HG03354 (cell line): ENCODE measurements at regions not wholly inside any gene's neighbourhood (a gene's known extent, or its start where the extent isn't known, plus 50 kb on each side); places are given as distances from the start of the nearest gene placed in this dataset.
A peak's percentile ranks its signal among the peaks of the same experiment; 100 is the strongest.
"Not testable (repeated sequence)": the region's sequence is repeated elsewhere in the genome, so short reads cannot be mapped to it uniquely, and the experiment has no call there.

Experiments used
- ATAC-seq: cut with Tn5 transposase; IDR thresholded peaks from one replicate; pipeline ENCODE4 v1.9.1; 2021; ENCODE audit warnings: mild to moderate bottlenecking; ENCODE audit not compliant: unreplicated experiment, poor library complexity, severe bottlenecking

DNA sequence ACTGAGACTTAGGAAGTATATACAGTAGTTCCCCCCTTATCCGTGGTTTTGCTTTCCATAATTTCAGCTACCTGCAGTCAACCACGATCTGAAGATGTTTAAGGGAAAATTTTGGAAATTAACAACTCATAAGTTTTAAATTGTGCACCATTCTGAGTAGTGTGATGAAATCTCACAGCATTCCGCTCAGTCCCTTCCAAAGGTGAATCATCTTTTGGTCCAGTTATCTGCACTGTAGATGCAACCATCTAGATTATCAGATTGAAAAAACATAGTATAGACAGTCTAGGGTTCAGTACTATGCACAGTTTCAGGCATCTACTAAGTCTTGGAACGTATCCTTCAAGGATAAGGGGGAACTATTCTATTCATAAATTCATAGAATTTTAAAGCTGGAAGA lies 109.0 kb downstream of the ANXA3 start:
- ATAC-seq, result no peak

DNA sequence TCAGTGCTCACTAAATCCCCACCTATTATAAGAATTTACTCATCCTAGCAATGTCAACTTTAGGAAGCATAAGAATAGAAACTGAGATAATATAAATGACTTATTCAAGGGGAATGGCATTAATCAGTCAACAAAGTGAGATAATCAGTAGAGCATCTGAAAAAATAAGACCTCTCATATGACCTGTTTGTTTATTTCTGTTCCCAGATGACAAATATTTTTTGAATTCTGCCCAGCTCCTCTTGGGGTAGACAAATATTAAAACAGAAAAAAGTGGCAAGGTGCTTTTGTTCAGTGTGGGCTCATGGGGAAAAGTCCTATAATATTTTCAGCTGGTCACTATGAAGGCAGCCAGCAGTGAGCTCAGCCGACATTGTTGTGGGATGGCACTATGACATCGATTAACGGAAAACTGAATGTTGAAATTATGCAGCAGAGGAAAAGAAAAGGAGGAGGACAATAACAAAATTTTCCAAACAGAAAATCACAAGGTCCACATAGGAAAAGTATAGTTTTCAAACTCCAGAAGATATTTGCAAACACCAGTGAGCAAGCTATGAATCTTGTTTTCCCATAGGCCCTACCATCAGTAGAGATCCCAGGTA lies 109.6 kb downstream of the ANXA3 start:
- ATAC-seq, result no peak

DNA sequence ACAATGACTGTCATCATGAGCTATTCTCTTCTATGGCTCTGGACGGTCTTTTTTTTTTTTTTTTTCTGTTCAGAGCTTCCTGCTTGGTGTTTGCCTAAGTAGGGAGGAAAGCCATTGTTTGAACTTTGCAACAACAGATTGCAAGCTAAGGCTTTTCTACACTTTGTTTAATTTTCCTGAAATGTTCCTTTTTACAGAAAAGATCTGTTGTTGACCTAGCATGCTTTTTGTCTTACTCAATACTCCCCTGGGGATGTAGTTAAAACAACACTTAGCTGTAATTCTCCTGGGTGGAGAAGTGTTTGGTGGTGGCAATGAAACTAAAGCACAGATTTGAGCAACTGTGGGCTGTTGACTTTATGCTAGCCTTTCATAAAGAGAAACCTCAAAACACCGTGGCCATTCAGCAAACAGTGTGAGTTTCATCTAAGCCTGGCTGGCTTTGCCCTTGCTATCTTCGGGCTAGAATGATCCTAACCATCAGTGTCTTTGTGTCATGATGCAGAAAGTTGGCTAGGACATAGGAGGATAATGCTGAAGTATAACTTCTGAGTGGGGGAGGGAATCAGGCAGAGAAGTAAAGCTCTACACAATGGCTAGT lies 110.5 kb downstream of the ANXA3 start:
- peak; percentile 82 for ATAC-seq

DNA sequence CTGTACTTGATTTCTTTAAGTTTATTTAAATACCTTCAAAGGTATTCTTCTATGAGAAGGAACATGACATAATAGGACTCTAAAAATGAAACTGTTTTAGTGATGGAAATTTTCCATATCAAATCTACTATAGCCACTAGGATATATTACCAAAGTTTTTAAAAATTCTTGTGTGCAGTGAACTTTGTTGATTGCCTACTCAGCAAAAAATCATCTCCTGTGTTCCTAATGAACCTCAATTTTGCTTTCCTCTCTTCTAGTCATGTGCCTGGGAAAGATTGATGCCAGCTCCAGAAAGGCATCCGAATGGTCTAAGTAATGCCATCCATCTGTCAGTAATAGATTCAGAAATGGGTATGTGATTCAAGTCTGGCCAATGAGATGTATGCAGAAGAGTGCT lies 111.1 kb downstream of the ANXA3 start:
- no peak for ATAC-seq

DNA sequence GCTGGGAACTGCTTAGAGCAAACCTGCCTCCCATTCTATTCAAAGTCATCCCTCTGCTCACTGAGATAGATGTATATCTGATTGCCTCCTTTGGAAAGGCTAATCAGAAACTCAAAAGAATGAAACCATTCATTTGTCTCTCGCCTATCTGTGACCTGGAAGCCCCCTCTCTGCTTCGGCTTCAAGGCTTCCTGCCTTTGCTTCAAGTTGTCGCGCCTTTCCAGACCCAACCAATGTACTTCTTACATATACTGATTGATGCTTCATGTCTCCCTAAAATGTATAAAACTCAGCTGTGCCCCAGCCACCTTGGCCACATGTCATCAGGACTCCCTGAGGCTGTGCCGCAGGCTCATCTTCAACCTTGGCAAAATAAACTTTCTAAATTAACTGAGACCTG lies 111.9 kb upstream of the BMP2K start:
- not testable (repeated sequence) for ATAC-seq

DNA sequence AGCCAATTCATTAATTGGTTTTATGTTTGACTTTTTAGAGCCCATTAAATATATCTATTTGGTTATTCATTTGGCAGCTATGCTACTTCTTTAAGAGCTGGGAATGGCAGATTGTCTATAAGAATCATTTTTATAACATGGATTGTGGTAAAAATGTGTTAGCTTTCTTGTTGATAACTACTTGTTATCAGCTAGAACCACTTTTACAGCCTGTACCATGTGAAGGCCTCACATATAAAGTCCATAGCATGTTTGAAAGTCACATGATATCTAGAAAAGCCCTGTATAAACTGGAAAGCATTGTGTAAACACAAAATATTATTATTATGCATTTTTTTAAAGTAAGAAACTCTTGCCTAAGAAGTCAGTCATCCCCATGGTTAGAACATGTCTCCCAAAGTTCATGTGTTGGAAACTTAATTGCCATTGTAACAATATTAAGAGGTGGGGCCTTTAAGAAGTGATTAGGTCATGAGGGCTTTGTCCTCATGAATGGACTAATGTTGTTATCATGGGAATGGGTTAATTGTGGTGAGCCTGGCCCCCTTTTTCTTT lies 110.9 kb upstream of the BMP2K start:
- no peak for ATAC-seq

DNA sequence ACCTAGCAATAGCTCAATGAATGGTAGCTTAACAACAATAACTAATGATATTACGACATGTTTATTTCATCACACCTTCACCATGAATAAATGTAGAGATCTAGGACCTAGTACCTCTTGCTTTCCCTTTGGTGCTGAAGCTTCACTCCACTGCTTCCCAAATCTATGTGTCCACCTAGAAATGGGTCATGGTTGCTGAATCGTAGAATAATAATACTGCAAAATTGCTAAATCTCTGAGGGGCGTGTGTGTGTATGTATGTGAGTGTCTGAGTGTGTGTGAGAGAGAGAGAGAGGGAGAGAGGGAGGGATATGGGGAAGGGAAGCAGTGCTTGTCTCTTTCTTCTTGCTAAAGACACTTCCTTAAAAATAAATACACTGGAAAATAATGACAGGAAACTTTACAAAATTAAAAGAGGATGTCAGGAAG lies 109.3 kb upstream of the BMP2K start:
- no peak for ATAC-seq

DNA sequence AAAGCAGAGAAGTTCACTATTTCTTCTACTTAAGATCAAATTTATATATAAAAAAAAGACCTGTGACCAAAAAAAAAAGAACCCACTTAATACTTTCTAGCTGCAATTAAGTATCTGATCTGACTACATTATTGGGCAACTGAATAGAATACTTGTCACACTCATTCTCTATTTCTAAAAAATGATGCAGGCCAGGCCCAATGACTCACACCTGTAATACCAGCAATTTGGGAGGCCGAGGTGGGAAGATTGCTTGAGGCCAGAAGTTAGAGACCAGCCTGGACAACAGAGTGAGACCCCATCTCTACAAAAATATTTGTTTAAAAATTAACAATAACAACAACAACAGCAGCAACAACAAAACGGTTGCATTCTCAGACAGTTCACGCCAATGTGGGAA lies 108.8 kb upstream of the BMP2K start:
- ATAC-seq, result peak; percentile 21

DNA sequence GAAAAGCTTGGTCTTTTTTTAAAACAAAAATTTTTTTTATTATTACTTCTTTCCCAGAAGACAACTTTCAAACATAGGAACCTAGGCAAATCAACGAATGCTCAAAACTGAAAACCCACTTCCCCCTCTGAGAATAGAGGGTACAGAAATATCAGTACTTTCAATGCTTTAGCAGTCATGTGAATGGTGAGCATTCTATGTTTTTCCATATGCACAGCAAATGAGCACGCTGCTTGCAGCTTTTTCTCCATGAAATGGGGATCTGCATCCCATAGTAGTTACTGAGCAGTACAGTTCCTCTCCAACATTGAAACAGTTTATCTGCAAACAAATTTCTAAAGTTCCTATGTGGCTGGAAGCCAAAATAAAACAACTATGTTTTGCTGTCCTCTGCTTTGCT lies 108.4 kb upstream of the BMP2K start:
- ATAC-seq, result peak; percentile 84

DNA sequence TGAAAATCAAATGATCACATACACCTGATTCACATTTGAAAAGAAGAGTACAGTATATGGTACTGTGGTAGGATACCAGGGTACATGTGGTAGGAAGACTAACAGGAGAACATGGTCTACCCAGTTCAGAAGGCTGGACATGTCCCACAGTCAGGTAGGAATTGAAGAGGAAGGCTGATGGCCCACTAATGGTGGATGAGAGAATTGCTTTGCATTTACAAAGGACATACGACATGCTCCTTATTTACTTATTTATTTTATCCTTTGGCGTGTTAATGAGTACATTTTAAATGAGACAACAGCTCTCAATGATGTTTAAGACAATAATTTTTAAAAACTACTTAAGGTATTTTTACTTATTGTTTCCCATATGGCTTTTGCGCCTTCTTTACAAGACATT lies 106.7 kb upstream of the BMP2K start:
- ATAC-seq, result no peak

DNA sequence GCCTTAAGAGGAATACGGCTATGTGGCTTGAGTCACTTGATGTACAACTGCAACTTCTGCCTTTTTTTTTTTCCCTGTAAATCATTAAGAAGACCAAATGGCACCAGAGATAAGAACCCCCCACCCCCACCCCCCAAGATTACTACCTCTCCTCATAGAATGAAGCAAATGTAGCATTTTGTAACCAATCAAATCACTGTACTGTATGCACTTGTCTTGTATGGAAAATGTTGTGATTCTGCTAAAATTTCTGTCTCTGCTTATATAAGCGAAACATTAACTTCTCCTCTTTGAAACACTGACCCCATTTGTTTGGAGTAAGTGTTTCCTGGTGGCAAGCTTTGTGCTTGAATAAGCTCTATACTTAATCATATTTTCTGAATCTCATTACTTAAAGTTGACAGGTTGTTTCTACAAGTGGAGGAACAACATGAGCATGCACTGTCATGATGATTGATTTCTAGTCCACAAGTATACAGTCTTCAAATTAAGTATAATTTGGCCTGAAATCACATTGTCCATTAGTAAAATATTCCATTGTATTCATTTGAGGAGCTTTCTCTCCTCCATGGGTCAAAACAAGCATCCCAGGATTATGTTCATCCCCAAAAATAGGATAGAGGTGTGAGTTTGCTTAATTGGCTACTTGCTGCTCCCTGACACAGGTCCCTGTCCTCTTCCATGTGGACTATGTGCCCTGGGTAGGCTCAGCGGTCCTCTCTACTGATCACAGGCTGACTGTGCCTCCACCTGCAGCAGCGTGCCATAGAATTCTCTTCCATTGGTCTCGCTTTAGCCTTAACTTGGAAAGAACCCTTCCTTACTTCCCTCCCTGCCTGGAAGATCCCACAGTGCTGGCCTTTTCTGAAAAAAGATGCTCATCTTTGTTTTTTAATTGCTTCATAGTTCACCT lies 104.0 kb upstream of the BMP2K start:
- no peak for ATAC-seq

DNA sequence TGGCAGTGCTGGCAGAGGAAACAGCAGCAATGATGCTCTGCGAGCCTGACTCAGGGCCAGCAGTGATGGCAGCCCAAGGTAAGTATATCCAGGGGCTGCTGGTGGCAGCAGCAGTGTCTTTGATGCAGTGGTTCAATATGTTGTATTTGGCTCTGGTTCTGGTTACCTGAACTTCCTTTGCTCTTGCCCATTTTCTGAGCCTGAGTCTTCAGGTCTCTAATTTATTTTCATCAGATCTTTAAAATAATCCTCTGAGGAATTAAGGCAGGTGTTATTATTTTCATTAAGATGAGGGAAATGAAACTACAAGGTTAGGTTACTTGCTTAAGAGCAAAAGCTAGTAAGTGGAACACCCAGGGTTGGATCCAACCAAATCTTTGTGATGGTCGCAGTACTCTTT lies 102.8 kb upstream of the BMP2K start:
- no peak for ATAC-seq

DNA sequence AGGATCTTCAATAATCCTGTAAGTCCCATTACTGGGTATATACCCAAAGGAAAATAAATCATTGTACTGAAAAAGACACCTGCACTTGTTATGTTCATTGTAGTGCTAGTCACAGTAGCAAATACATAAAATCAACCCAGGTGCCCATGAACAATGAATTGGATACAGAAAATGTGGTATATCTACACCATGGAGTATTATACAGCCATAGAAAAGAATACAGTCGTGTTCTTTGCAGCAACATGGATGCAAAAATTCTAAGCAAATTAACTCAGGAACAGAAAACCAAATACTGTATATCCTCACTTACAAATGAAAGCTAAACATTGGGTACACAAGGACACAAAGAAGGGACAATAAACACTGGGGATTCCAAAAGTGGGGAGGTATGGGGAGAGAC lies 100.8 kb upstream of the BMP2K start:
- no peak for ATAC-seq

DNA sequence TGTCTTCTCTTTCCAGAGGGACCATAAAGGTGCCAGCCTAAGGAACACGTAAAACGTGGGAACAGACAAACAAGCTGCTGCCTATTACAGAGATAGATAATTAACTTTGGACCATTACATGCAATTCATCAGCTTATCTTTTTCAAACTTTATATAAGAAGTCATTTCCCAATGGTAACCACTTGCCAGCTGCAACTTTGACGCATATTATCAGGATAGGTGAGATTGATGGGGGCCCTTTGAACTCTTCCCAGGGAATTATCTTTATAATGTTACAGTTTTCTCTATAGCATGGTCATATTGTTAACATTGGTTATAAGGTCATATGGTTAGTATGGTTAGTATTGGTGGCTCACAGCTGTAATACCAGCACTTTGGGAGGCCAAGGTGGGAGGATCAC lies 94.1 kb upstream of the BMP2K start:
- ATAC-seq, result no peak

DNA sequence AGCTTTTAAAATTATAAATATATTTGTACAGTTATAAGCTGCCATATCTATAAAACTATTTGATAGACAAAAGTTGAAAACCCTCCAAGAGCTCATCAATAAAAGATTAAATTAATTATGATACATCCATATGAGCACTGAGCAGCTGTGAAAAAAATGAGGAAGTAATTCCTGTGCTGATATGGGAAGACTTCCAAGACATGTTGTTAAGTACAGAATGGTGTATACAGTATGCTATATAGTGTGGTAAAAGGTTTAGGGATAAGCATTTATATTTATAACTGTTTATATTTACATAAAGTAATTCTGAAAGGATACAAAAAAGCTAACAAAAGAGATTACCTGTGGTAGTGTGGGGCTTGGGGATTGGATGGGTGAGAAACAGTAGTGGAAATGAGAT lies 92.8 kb upstream of the BMP2K start:
- ATAC-seq, result no peak

DNA sequence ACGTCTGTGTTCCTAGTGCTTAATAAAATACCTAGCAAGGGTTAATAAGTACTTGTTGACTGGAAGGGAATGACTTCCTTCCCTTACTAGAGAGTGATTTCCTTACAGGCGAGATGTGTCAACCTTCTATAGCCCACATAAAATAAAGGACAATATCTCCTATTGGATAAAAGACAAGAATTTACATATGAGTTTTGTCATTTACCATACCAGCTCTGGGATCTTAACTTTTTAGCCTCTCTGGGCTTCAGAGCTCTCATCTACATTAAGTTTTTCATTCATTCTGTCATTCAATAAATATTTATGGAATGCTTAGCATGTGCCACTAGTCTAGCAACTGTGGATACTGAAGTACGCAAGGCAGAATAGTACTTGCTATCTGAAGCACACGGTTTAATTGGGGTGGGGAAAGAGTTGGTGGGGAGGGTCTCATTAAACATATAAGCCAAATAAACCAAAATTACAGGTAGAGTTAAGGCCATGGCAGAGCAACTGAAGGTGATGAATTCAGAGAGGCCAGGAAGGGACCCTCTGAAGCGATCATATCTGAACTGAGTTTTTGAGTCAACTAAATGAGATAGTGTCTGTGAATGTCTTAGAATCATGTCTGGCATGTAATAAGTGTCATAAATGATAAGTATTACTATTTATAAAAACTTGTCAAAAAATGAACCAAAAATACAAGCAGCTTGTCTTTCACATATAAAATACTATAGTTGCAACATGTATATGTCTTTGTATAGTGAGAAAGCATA lies 91.6 kb upstream of the BMP2K start:
- ATAC-seq, result no peak

DNA sequence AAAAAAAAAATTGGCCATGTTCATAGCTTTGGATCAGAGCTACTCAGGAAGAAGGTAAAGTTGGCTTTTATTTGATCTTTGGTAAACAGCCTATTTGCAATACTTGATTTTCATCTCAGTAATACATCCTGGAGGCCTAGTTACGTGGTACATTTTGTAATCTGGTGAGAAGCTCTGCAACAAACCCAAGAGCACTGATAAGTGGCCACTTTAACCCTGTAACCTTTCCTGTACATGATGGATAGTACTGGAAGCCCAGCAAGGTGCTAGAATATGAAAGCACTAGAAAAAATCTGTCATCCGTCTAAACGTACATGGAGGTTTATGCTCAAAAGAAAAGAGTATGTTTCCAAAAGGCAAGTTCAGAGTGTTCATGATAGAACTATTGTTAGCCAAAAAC lies 88.3 kb upstream of the BMP2K start:
- no peak for ATAC-seq

DNA sequence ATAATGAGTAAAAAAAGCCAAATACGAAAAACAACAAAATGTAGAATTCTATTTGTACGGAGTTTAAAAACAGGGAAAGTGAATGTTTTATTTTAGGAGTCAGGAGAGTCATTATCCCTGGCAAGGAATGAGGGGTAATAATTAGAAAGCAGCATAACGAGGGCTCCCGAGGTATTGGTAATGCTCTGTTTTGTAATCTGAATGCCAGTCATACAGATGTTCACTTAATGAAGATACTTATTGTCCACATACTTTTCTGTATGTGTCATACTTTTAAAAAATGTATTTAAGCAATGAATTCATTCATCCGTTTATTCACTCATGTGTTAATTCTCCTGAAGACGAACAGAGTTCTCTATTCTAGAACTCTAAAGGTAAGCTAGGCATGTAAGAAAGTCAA lies 87.8 kb upstream of the BMP2K start:
- no peak for ATAC-seq

DNA sequence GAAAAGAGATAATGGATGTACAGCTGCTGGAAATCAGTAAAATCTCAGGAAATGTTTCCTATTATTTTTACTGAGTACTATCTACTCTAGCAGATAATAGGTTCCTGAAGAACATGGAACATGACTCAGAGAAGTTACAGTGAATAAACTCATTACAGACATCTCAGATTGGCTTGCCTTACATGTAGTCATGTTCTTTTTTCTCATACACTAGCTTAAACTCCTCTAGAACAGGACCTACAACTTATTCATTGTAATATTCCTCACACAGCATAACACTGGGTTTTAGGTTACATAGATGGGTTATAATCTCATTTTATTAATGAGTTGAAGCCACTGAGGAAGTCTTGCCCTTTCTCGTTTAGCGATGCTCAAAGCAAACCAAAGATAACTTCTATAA lies 86.9 kb upstream of the BMP2K start:
- no peak for ATAC-seq

DNA sequence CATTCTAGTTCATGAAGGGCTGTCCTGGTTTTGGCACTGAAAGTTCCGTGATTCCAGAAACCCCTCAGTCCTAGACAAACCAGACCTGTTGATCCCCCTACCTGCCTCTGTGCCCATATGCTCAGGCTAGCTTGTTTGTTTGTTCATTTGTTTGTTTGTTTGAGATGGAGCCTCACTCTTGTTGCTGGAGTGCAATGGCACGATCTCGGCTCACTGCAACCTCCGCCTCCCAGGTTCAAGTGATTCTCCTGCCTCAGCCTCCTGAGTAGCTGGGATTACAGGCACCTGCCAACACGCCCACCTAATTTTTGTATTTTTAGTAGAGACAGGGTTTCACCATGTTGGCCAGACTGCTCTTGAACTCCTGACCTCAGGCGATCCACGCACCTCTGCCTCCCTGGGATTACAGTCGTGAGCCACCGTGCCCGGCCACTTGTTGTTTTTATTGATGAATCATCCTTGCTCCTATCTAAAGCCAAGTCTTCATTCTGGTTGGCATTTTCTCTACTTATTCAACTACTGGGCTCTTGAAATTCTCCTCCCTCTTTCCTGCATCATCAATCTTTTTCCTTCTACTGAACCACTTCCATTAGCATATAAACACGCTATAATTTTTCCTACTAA lies 86.3 kb upstream of the BMP2K start:
- ATAC-seq, result no peak
